ENCODE measurements at regions not wholly inside any gene's neighbourhood (a gene's known extent, or its start where the extent isn't known, plus 50 kb on each side); places are given as distances from the start of the nearest gene placed in this dataset.

DNA sequence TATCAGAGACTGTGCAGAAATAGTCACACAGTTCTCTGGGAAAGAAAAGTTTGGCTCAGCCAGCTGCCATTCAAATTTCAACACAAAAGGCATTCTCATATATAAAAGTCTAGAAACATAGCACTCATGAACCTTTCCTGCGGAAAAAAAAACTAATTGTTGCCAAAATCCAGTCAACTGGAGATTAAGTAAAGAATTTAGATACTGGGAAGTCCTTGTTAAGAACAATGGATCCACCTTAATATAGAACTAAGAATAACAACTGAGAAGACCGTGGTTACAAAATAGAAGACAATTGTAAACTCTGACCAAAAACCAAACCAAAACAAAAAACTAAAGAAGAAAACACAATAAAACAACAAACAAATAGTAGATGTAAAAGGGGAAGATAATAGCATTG, 238.8 kb upstream of the PCSK5 start:
- Histone ChIP-seq H2BK12ac (ENCODE audit: insufficient read length, low read depth, low read length) (no peak overlapping the region), H3K23me2 (ENCODE audit: insufficient read length, low read depth, low read length, poor library complexity, severe bottlenecking) (no peaks in the 10 kb centered on the region), H3T11ph (ENCODE audit: low read length) (no peak overlapping the region), H3K4me1 (ENCODE audit: insufficient read depth, low read length) (no peaks in the 10 kb centered on the region), H2AFZ (ENCODE audit: low read length) (no peak overlapping the region), H3K79me2 (ENCODE audit: insufficient read depth, low read length) (no peaks in the 10 kb centered on the region), H3K4ac (ENCODE audit: low read depth, low read length) (no peak overlapping the region), H3K9ac (ENCODE audit: extremely low read depth, insufficient read length, low read length) (no peak overlapping the region), H3K23ac (ENCODE audit: insufficient read length, low read depth, low read length) (no peak overlapping the region), H3K4me2 (ENCODE audit: insufficient read depth, insufficient read length, low read length) (no peak overlapping the region), H4K20me1 (ENCODE audit: control insufficient read depth, insufficient read depth, insufficient read length) (no peaks in the 10 kb centered on the region), H4K8ac (replicated peaks; ENCODE audit: insufficient read length, low read depth, low read length) (no peak overlapping the region), H2AK5ac (ENCODE audit: insufficient read length, low read length) (no peak overlapping the region), H2BK5ac (ENCODE audit: insufficient read length, low read length) (no peak overlapping the region), H3K56ac (ENCODE audit: insufficient read length, low read depth, low read length) (no peak overlapping the region), H4K91ac (ENCODE audit: insufficient read length, low read depth, low read length) (no peak overlapping the region), H2BK120ac (ENCODE audit: low read depth, low read length, poor library complexity, severe bottlenecking) (no peak overlapping the region), H3K18ac (ENCODE audit: insufficient read length, low read depth, low read length) (no peak overlapping the region), H2BK20ac (ENCODE audit: low read depth, low read length, poor library complexity, severe bottlenecking) (no peak overlapping the region), H4K5ac (ENCODE audit: insufficient read length, low read depth, low read length) (no peak overlapping the region), H3K14ac (ENCODE audit: insufficient read depth, low read length) (no peak overlapping the region), H3K9me3 (ENCODE audit: control insufficient read depth, low read depth, low read length) (no peaks in the 10 kb centered on the region), H3K27ac (ENCODE audit: insufficient read length, low read depth, low read length) (no peak overlapping the region), H2BK15ac (ENCODE audit: low read depth, low read length) (no peak overlapping the region), H3K79me1 (ENCODE audit: insufficient read depth, low read depth, low read length, poor library complexity, severe bottlenecking) (no peaks in the 10 kb centered on the region), H3K27me3 (ENCODE audit: insufficient read depth, low read length) (no peaks in the 10 kb centered on the region)
- H3K4me1 Mint-ChIP-seq: no peaks in the 10 kb centered on the region
- no peak for DNase-seq
- peaks cover 0 to 2% of the 10 kb centered on the region in 2 experiments; a peak in 2 of 5 replicates for H3K9me3 Mint-ChIP-seq
- no peaks in the 10 kb centered on the region for H3K27me3 Mint-ChIP-seq (ENCODE audit: low read depth)
- no peak overlapping the region for H3K4me3 Mint-ChIP-seq
- H3K36me3 Mint-ChIP-seq (ENCODE audit: insufficient read depth in 1 of 3, low read depth in 3 of 3): no peaks in the 10 kb centered on the region
- TF ChIP-seq, protein P1, sequence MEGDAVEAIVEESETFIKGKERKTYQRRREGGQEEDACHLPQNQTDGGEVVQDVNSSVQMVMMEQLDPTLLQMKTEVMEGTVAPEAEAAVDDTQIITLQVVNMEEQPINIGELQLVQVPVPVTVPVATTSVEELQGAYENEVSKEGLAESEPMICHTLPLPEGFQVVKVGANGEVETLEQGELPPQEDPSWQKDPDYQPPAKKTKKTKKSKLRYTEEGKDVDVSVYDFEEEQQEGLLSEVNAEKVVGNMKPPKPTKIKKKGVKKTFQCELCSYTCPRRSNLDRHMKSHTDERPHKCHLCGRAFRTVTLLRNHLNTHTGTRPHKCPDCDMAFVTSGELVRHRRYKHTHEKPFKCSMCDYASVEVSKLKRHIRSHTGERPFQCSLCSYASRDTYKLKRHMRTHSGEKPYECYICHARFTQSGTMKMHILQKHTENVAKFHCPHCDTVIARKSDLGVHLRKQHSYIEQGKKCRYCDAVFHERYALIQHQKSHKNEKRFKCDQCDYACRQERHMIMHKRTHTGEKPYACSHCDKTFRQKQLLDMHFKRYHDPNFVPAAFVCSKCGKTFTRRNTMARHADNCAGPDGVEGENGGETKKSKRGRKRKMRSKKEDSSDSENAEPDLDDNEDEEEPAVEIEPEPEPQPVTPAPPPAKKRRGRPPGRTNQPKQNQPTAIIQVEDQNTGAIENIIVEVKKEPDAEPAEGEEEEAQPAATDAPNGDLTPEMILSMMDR (conservative IDR thresholded peaks at IDR 0.05): no peak
- H3K27ac Mint-ChIP-seq: no peak overlapping the region
- WGBS (ENCODE audit: extremely low coverage, insufficient read length, low lambda C conversion rate): no CpG with 5 or more reads among the region's 2 CpGs

All from H9 (cell line).